NCI-H1436 treated with DMSO at 0.1 percent for 48 hours (cell line): ENCODE measurements at regions not wholly inside any gene's neighbourhood (a gene's known extent, or its start where the extent isn't known, plus 50 kb on each side); places are given as distances from the start of the nearest gene placed in this dataset.

Source experiments
- DNase-seq: peaks from one replicate; lab custom pipeline; 2025; lab: John Stamatoyannopoulos, UW

- DNase-seq: no peak
Measured at GRCh38 chr9:89723469-89724100, 118.8 kb downstream of the GADD45G start.

GRCh38 chr9:89724659-89725058 is 119.8 kb downstream of the GADD45G start:
- DNase-seq: no peak

- DNase-seq: no peak
Measured at GRCh38 chr9:89725271-89725670, 120.5 kb downstream of the GADD45G start.

GRCh38 chr9:89729954-89730530 is 125.2 kb downstream of the GADD45G start:
- no peak for DNase-seq

GRCh38 chr9:89730715-89731114 is 125.9 kb downstream of the GADD45G start:
- no peak for DNase-seq

- no peak for DNase-seq
Measured at GRCh38 chr9:89731262-89732182, 126.7 kb downstream of the GADD45G start.

GRCh38 chr9:89732295-89732938 is 127.6 kb downstream of the GADD45G start:
- DNase-seq: no peak

- DNase-seq: no peak
Measured at GRCh38 chr9:89732939-89733324, 128.1 kb downstream of the GADD45G start.

GRCh38 chr9:89734600-89735041 is 129.8 kb downstream of the GADD45G start:
- no peak for DNase-seq

- no peak for DNase-seq
Measured at GRCh38 chr9:89738137-89738932, 133.5 kb downstream of the GADD45G start.

GRCh38 chr9:89739511-89739910 is 134.7 kb downstream of the GADD45G start:
- no peak for DNase-seq

- no peak for DNase-seq
Measured at GRCh38 chr9:89739916-89740315, 135.1 kb downstream of the GADD45G start.

GRCh38 chr9:89740722-89741121 is 135.9 kb downstream of the GADD45G start:
- no peak for DNase-seq

- no peak for DNase-seq
Measured at GRCh38 chr9:89742660-89743059, 137.8 kb downstream of the GADD45G start.

GRCh38 chr9:89743216-89743572 is 138.4 kb downstream of the GADD45G start:
- no peak for DNase-seq

GRCh38 chr9:89743573-89744254 is 138.9 kb downstream of the GADD45G start:
- no peak for DNase-seq

GRCh38 chr9:89744255-89744648 is 139.4 kb downstream of the GADD45G start:
- no peak for DNase-seq

GRCh38 chr9:89744730-89745129 is 139.9 kb downstream of the GADD45G start:
- no peak for DNase-seq

- no peak for DNase-seq
Measured at GRCh38 chr9:89745601-89746376, 141.0 kb downstream of the GADD45G start.

- no peak for DNase-seq
Measured at GRCh38 chr9:89746385-89747116, 141.7 kb downstream of the GADD45G start.
